PC-3 (cell line): ENCODE measurements at regions not wholly inside any gene's neighbourhood (a gene's known extent, or its start where the extent isn't known, plus 50 kb on each side); places are given as distances from the start of the nearest gene placed in this dataset.

Experiments used
- CTCF ChIP-seq: fragments of 300-600 bp; sonication (generic); conservative IDR thresholded peaks from 2 replicates; pipeline ENCODE4 v1.5.1; 2017; ENCODE audit warnings: antibody characterized with exemption, low read depth, mild to moderate bottlenecking, low read length
- EZH2 ChIP-seq: fragments of 300-600 bp; sonication (generic); IDR thresholded peaks from one replicate; pipeline ENCODE4 v1.6.1; 2017; ENCODE audit warnings: antibody characterized with exemption, mild to moderate bottlenecking, low read length; ENCODE audit not compliant: unreplicated experiment

GRCh38 chr18:34330308-34330707 lies 105.6 kb upstream of the NOL4 start:
- TF ChIP-seq CTCF (no peak), EZH2 (no peak)
